HepG2 (cell line): ENCODE measurements at regions not wholly inside any gene's neighbourhood (a gene's known extent, or its start where the extent isn't known, plus 50 kb on each side); places are given as distances from the start of the nearest gene placed in this dataset.

Source experiments
- ATAC-seq: fragments of 200-7000 bp; cut with Tn5 transposase; 3 replicates; pipeline ENCODE4 v1.9.1; 2020; ENCODE audit warnings: mild to moderate bottlenecking, moderate library complexity
- BruUV-seq: library from RNA; stranded (reverse); fragments of 400-500 nt; replicated peaks from 2 replicates; lab custom pipeline; 2021; lab: Mats Ljungman, UMichigan
- CTCF ChIA-PET: fragments of 300-600 bp; formaldehyde crosslinking; extraction: SDS; loops from one replicate; lab custom pipeline; 2021; ENCODE audit warnings: low total read pairs, inconsistent platforms, low intra/inter-chr PET ratio; lab: Yijun Ruan, JAX
- POLR2A ChIA-PET: fragments of 350-600 bp; sonication (Branson Sonifier 250); formaldehyde crosslinking; loops from one replicate; lab custom pipeline; 2020; ENCODE audit warnings: antibody characterized with exemption, inconsistent platforms; lab: Yijun Ruan, JAX
- DNase-seq: peaks from one replicate; pipeline ENCODE4 v3.0.0-alpha.2; 2015; ENCODE audit warnings: low spot score
- FAIRE-seq: peaks from 3 replicates; lab custom pipeline; 2011; peaks lifted over from hg19 to GRCh38; lab: Jason Lieb, UNC
- H2AFZ ChIP-seq: one replicate; pipeline ENCODE4 v1.6.1; 2011; ENCODE audit warnings: low read length, inconsistent platforms
- H3K27ac ChIP-seq: fragments of 300-600 bp; 3 replicates; pipeline ENCODE4 v1.8.0; 2011; ENCODE audit warnings: mixed run types, mild to moderate bottlenecking, mixed read lengths, low read length, inconsistent platforms; ENCODE audit not compliant: insufficient read depth; ENCODE audit errors: extremely low read length
- H3K27me3 ChIP-seq, 2 experiments: fragments of 200-600 bp in 1 of 2; 2 replicates in 1 of 2; 3 replicates in 1 of 2; pipeline versions ENCODE4 v1.6.0 to v1.8.0; 2011; ENCODE audit warnings: low read length in 2 of 2, mild to moderate bottlenecking in 2 of 2, moderate library complexity in 2 of 2, inconsistent platforms in 1 of 2; ENCODE audit not compliant: insufficient read depth in 2 of 2, control insufficient read depth in 1 of 2
- H3K36me3 ChIP-seq, 2 experiments: fragments of 200-600 bp in 1 of 2; replicated peaks in 1 of 2; 2 replicates in 1 of 2; 3 replicates in 1 of 2; pipeline versions ENCODE4 v1.5.1 to v1.8.0; 2011; ENCODE audit warnings: low read length in 2 of 2, inconsistent platforms in 1 of 2; ENCODE audit not compliant: insufficient read depth in 2 of 2, control insufficient read depth in 1 of 2
- H3K4me1 ChIP-seq: 2 replicates; pipeline ENCODE4 v1.5.1; 2012; ENCODE audit warnings: low read length, inconsistent platforms; ENCODE audit not compliant: insufficient read depth
- H3K4me2 ChIP-seq: 2 replicates; pipeline ENCODE4 v1.6.0; 2011; ENCODE audit warnings: low read depth, low read length, inconsistent platforms
- H3K4me3 ChIP-seq, 3 experiments: fragments of 200-600 bp in 1 of 3; sonication (generic), shearing (Covaris generic) in 1 of 3; replicated peaks in 1 of 3; 2 replicates each; pipeline ENCODE4 v1.5.1; 2011 to 2016; ENCODE audit warnings: low read length in 3 of 3, inconsistent platforms in 2 of 3, low read depth in 2 of 3, mild to moderate bottlenecking in 2 of 3, control low read depth in 1 of 3, mixed read lengths in 1 of 3; ENCODE audit not compliant: insufficient read depth in 1 of 3
- H3K79me2 ChIP-seq: one replicate; pipeline ENCODE4 v1.6.1; 2011; ENCODE audit warnings: low read length, inconsistent platforms; ENCODE audit not compliant: insufficient read depth
- H3K9ac ChIP-seq: 2 replicates; pipeline ENCODE4 v1.6.0; 2011; ENCODE audit warnings: mild to moderate bottlenecking, low read depth, low read length, inconsistent platforms; ENCODE audit not compliant: insufficient read depth
- H3K9me3 ChIP-seq: 2 replicates; pipeline ENCODE4 v1.5.1; 2012; ENCODE audit warnings: mild to moderate bottlenecking, low read length
- H4K20me1 ChIP-seq: 2 replicates; pipeline ENCODE4 v1.6.0; 2011; ENCODE audit warnings: inconsistent platforms, mild to moderate bottlenecking, low read length, moderate library complexity; ENCODE audit not compliant: insufficient read depth
- ATF7-NPFF ChIP-seq: sonication (generic); formaldehyde crosslinking; IDR thresholded peaks from 2 replicates; pipeline ENCODE4 v1.8.1; 2023; ENCODE audit warnings: mild to moderate bottlenecking, low read depth, missing genetic modification reagents, moderate library complexity
- BCL6 ChIP-seq: IDR thresholded peaks from 2 replicates; pipeline ENCODE4 v1.6.1; 2016; ENCODE audit warnings: missing genetic modification reagents, missing compliant biosample characterization
- MIXL1 ChIP-seq: IDR thresholded peaks from 2 replicates; pipeline ENCODE4 v1.6.1; 2016
- MNT ChIP-seq: fragments of 450-650 bp; IDR thresholded peaks from 2 replicates; pipeline ENCODE4 v1.6.1; 2016
- NFKB2 ChIP-seq: sonication (generic); formaldehyde crosslinking; IDR thresholded peaks from 2 replicates; pipeline ENCODE4 v1.4.0; 2020; ENCODE audit warnings: missing genetic modification reagents, borderline replicate concordance
- NR2F2 ChIP-seq: IDR thresholded peaks from 2 replicates; pipeline ENCODE4 v1.6.1; 2012; ENCODE audit warnings: low read depth, inconsistent platforms, borderline replicate concordance
- SMARCE1 ChIP-seq: fragments of 450-650 bp; IDR thresholded peaks from 2 replicates; pipeline ENCODE4 v1.6.1; 2017; ENCODE audit warnings: borderline replicate concordance
- TERF1 ChIP-seq: sonication (generic); formaldehyde crosslinking; IDR thresholded peaks from 2 replicates; pipeline ENCODE4 v1.8.0; 2022; ENCODE audit warnings: mild to moderate bottlenecking, missing genetic modification reagents, moderate library complexity
- TSC22D2 ChIP-seq: sonication (generic); formaldehyde crosslinking; IDR thresholded peaks from 2 replicates; pipeline ENCODE4 v1.5.1; 2020; ENCODE audit warnings: missing genetic modification reagents, mild to moderate bottlenecking, borderline replicate concordance
- ZNF44 ChIP-seq: sonication (generic); formaldehyde crosslinking; IDR thresholded peaks from 2 replicates; pipeline ENCODE4 v1.5.1; 2020; ENCODE audit warnings: mild to moderate bottlenecking, missing genetic modification reagents
- ZNF564 ChIP-seq: sonication (generic); formaldehyde crosslinking; IDR thresholded peaks from 2 replicates; pipeline ENCODE4 v1.8.1; 2023; ENCODE audit warnings: mild to moderate bottlenecking, missing genetic modification reagents
- WGBS: methylation state at CpG from one replicate; pipeline ENCODE4 v1.1.6; 2017; ENCODE audit warnings: low lambda C conversion rate; 5-methylcytosine and 5-hydroxymethylcytosine counted together
- in situ Hi-C: cut with HindIII; loops from 2 replicates; pipeline ENCODE4 v1.10.0; 2017; ENCODE audit warnings: low pct_unique_long_range_greater_than_20kb; ENCODE audit not compliant: extremely low pct_ligation_motif_present
- intact Hi-C: fragments of 100-400 bp; cut with micrococcal nuclease; formaldehyde crosslinking; loops from one replicate; pipeline ENCODE4 v1.10.0; 2022; ENCODE audit not compliant: unreplicated experiment

DNA sequence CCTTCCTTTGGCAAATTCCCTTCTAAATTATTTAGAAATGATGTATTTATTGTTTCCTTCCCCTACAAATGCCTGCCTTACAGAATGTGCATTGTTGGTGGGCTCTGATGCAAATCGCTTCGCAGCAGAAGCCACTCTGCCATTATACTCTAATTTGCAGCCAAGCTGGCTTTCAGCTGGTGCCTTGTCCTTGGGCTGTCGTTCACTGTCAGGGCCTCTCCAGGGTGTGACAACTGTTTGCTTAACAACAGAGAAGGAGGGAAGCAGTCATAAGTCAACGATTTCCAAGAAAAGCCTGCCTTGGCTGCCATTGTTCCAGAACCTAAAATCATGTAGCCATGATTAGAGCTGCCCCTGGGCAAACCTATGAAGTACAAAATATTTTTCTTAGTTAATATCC, 260.1 kb upstream of the RGMB start:
- WGBS = 19% methylated on average over 4 of the region's 4 CpGs
- intact Hi-C loops = no loop called here
- TF ChIP-seq ATF7-NPFF (CRISPR knock-in tag) (no peak), BCL6 (no peak), MNT (no peak), MIXL1 (no peak), NFKB2 (CRISPR knock-in tag) (no peak), TERF1 (CRISPR knock-in tag) (no peak), NR2F2 (no peak), ZNF564 (CRISPR knock-in tag) (no peak), SMARCE1 (no peak), TSC22D2 (CRISPR knock-in tag) (no peak), ZNF44 (no peak)

More for the DNA sequence above, 260.1 kb upstream of the RGMB start:
- ATAC-seq = no peak
- Histone ChIP-seq H3K4me1 (no peaks in the 10 kb centered on the region), H4K20me1 (no peaks in the 10 kb centered on the region), H3K4me3 (no peak overlapping the region), H3K27ac (no peak overlapping the region), H3K9me3 (no peaks in the 10 kb centered on the region), H3K9ac (no peak overlapping the region), H3K27me3 (no peaks in the 10 kb centered on the region), H3K4me2 (no peak overlapping the region), H2AFZ (no peak overlapping the region), H3K36me3 (no peaks in the 10 kb centered on the region), H3K79me2 (no peaks in the 10 kb centered on the region)
- POLR2A ChIA-PET = no interaction called here
- FAIRE-seq = no peak
- CTCF ChIA-PET = no interaction called here
- in situ Hi-C loops = no loop called here
- no peak for DNase-seq
- no TSS peak for BruUV-seq
